Fibroblast of skin of left biceps (primary cell): ENCODE measurements at regions not wholly inside any gene's neighbourhood (a gene's known extent, or its start where the extent isn't known, plus 50 kb on each side); places are given as distances from the start of the nearest gene placed in this dataset.

ENCODE experiments used
- DNase-seq, 2 experiments: peaks; one replicate each; pipeline ENCODE4 v3.0.0-alpha.2; 2013; ENCODE audit warnings: low read depth in 2 of 2

GRCh38 chr16:56140645-56141044, 50.6 kb upstream of the GNAO1 start:
- DNase-seq = no peak

- no peak for DNase-seq
These were observed 54.0 kb upstream of the GNAO1 start for GRCh38 chr16:56137269-56137668.

- DNase-seq = no peak
These were observed 55.0 kb upstream of the GNAO1 start for GRCh38 chr16:56136256-56136655.

GRCh38 chr16:56134790-56135189, 56.5 kb upstream of the GNAO1 start:
- DNase-seq = no peak

GRCh38 chr16:56125922-56126321, 65.4 kb upstream of the GNAO1 start:
- no peak for DNase-seq

GRCh38 chr16:56122251-56122650, 69.0 kb upstream of the GNAO1 start:
- DNase-seq = no peak

GRCh38 chr16:56121156-56121500, 70.2 kb upstream of the GNAO1 start:
- no peak for DNase-seq

GRCh38 chr16:56120447-56121155, 70.7 kb upstream of the GNAO1 start:
- DNase-seq = no peak

GRCh38 chr16:56119133-56119532, 72.2 kb upstream of the GNAO1 start:
- no peak for DNase-seq

- no peak for DNase-seq
These were observed 74.7 kb upstream of the GNAO1 start for GRCh38 chr16:56116577-56116964.

- no peak for DNase-seq
These were observed 75.3 kb upstream of the GNAO1 start for GRCh38 chr16:56115817-56116576.

- no peak for DNase-seq
These were observed 78.1 kb upstream of the GNAO1 start for GRCh38 chr16:56113223-56113622.

GRCh38 chr16:56111100-56111499, 80.2 kb upstream of the GNAO1 start:
- DNase-seq = no peak

GRCh38 chr16:56109994-56110393, 81.3 kb upstream of the GNAO1 start:
- DNase-seq = no peak

- no peak for DNase-seq
These were observed 82.1 kb upstream of the GNAO1 start for GRCh38 chr16:56109205-56109604.

- DNase-seq = no peak
These were observed 82.6 kb upstream of the GNAO1 start for GRCh38 chr16:56108724-56109123.

GRCh38 chr16:56108056-56108471, 83.2 kb upstream of the GNAO1 start:
- DNase-seq = no peak

- no peak for DNase-seq
These were observed 84.8 kb upstream of the GNAO1 start for GRCh38 chr16:56106527-56106926.

- no peak for DNase-seq
These were observed 88.4 kb upstream of the GNAO1 start for GRCh38 chr16:56102906-56103305.

GRCh38 chr16:56102183-56102686, 89.1 kb upstream of the GNAO1 start:
- no peak for DNase-seq

- no peak for DNase-seq
These were observed 89.8 kb upstream of the GNAO1 start for GRCh38 chr16:56101480-56101879.

GRCh38 chr16:56097306-56097705, 94.0 kb upstream of the GNAO1 start:
- no peak for DNase-seq

- DNase-seq = no peak
These were observed 97.1 kb upstream of the GNAO1 start for GRCh38 chr16:56094231-56094630.
